ENCODE measurements at regions not wholly inside any gene's neighbourhood (a gene's known extent, or its start where the extent isn't known, plus 50 kb on each side); places are given as distances from the start of the nearest gene placed in this dataset.

DNA sequence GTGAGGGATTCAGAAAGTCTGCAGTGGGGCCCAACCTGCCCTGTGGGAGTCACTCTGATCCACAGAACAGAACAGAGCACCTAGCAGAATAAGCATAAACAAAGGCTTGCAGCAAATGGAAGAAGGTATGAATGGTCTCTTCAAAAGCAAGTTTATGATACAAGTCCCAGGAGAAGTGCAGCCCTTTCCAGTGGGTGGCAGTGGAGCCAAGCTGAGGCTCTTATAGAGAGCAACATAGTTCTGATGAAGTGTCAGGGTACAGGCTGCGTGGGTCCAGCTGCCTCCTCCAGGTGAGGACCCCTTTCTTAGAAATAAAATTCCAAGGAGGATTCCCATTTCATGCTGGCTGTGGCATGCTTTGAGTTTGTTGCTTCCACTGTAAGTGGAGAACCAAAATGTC is 88.8 kb upstream of the PAK3 start:
- H3K36me3 ChIP-seq = no peaks in the 10 kb centered on the region
- no peaks in the 10 kb centered on the region for H3K4me1 ChIP-seq
- intact Hi-C loops (cut with DNase I) = no loop called here
- TF ChIP-seq POLR2A (IDR thresholded peaks at IDR 0.05) (no peak), POLR2AphosphoS5 (IDR thresholded peaks at IDR 0.05; ENCODE audit: insufficient read depth in 1 of 2, low read depth in 1 of 2) (no peak)
- TF ChIP-seq, protein P1, sequence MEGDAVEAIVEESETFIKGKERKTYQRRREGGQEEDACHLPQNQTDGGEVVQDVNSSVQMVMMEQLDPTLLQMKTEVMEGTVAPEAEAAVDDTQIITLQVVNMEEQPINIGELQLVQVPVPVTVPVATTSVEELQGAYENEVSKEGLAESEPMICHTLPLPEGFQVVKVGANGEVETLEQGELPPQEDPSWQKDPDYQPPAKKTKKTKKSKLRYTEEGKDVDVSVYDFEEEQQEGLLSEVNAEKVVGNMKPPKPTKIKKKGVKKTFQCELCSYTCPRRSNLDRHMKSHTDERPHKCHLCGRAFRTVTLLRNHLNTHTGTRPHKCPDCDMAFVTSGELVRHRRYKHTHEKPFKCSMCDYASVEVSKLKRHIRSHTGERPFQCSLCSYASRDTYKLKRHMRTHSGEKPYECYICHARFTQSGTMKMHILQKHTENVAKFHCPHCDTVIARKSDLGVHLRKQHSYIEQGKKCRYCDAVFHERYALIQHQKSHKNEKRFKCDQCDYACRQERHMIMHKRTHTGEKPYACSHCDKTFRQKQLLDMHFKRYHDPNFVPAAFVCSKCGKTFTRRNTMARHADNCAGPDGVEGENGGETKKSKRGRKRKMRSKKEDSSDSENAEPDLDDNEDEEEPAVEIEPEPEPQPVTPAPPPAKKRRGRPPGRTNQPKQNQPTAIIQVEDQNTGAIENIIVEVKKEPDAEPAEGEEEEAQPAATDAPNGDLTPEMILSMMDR (IDR thresholded peaks at IDR 0.05) = no peak
- H3K27me3 ChIP-seq = no peaks in the 10 kb centered on the region
- no peak overlapping the region for H3K4me3 ChIP-seq
- H3K27ac ChIP-seq = no peak overlapping the region
- no peaks in the 10 kb centered on the region for H3K9me3 ChIP-seq
- DNase-seq (ENCODE audit: extremely low spot score in 2 of 2) = no peak

DNA sequence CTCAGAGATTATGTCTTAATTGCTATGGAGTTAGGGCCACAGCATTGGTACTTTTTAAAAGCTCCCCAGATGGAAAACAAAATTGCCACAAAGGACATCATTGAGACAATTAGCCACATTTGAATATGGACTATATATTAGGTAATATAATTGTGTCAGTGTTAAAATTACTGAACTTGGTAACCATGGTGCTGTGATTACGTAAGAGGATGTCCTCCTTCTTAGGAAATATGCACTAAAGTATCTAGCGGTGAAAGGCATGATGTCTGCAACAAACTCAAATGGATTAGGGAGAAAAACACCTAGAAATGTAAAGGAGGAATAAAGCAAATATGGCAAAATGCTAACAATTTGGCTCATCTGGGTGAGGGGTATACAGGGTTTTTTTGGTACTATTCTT is 89.9 kb upstream of the PAK3 start:
- H3K4me1 ChIP-seq = no peaks in the 10 kb centered on the region

DNA sequence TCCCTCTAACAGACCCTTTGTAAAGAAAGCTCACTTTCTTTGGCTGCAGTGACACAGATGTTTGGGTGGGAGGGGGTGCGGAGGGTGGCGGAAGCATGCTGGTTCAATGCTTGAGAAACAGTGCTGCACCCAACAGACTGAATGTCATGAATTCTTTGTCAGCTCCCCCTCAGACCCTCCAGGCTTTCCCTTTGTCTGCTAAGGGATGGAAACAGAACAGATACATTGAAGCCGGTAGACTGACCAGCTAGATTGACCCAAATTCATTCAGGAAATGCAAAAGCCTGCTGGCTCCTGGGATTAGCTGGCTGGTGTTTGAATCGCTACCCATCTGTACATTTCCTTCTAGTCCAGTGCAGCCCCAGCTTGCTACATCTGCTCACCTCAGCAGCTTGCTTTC is 90.8 kb upstream of the PAK3 start:
- no peak for DNase-seq (ENCODE audit: extremely low spot score in 2 of 2)
- Histone ChIP-seq H3K9me3 (no peaks in the 10 kb centered on the region), H3K4me1 (no peaks in the 10 kb centered on the region), H3K27me3 (no peaks in the 10 kb centered on the region), H3K36me3 (no peaks in the 10 kb centered on the region), H3K27ac (no peak overlapping the region), H3K4me3 (no peak overlapping the region)
- TF ChIP-seq, protein P1 (IDR thresholded peaks at IDR 0.05) = no peak
- intact Hi-C loops (cut with DNase I) = no loop called here

More for the DNA sequence above, 89.9 kb upstream of the PAK3 start:
- Histone ChIP-seq H3K36me3 (no peaks in the 10 kb centered on the region), H3K4me3 (no peak overlapping the region), H3K27me3 (no peaks in the 10 kb centered on the region), H3K27ac (no peak overlapping the region), H3K9me3 (no peaks in the 10 kb centered on the region)
- TF ChIP-seq, protein P1 (IDR thresholded peaks at IDR 0.05) = no peak
- DNase-seq (ENCODE audit: extremely low spot score in 2 of 2) = no peak
- intact Hi-C loops (cut with DNase I) = no loop called here

DNA sequence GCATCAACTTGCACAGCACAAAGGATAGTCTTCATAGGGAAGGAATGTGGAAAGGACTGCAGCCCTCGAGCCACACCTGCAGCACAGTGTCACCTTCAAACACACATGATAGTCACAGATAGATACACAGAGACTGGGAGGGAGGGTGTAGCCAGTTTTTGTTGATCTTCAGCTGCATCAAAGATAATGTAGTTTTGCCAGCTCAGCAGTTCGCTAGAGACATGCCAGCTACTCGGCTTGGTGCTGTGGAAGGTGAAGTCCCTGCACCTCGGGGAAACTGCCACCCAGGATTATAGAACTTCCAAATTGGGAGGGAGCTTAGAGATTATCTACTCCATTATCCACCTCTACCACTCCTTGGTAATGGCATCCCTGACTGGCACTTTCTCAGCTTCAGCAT is 92.9 kb upstream of the PAK3 start:
- H3K9me3 ChIP-seq = no peaks in the 10 kb centered on the region
- H3K4me3 ChIP-seq = no peak overlapping the region
- DNase-seq (ENCODE audit: extremely low spot score in 2 of 2) = no peak
- no peaks in the 10 kb centered on the region for H3K4me1 ChIP-seq
- H3K27ac ChIP-seq = no peak overlapping the region
- H3K36me3 ChIP-seq = no peaks in the 10 kb centered on the region
- no peaks in the 10 kb centered on the region for H3K27me3 ChIP-seq
- TF ChIP-seq POLR2AphosphoS5 (IDR thresholded peaks at IDR 0.05; ENCODE audit: insufficient read depth in 1 of 2, low read depth in 1 of 2) = no peak
- TF ChIP-seq, protein P1 (IDR thresholded peaks at IDR 0.05) = no peak
- TF ChIP-seq POLR2A (IDR thresholded peaks at IDR 0.05) = no peak
- intact Hi-C loops (cut with DNase I) = no loop called here

DNA sequence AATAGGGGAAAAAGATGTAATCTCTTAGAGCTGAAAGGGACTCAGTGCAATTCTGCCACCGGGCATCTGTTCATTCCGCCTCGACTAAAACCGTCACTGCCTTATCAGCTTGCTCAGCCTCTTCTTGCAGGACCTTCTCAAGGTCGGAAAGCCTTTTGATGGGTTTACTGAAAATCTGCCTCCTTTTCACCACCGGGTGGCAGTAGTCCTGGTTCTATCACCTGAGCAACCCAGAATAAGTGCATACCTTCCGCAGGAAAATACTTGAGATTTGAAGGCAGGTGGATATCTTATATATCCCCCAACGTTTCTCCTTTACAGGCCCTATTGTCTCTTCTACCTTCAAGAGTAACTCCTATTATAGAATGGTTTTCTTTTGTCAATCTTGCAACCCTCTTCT is 103.4 kb upstream of the PAK3 start:
- H3K27me3 ChIP-seq = no peaks in the 10 kb centered on the region
- intact Hi-C loops (cut with DNase I) = no loop called here
- H3K4me3 ChIP-seq = no peak overlapping the region
- no peaks in the 10 kb centered on the region for H3K4me1 ChIP-seq
- no peak overlapping the region for H3K27ac ChIP-seq
- H3K9me3 ChIP-seq = no peaks in the 10 kb centered on the region
- DNase-seq (ENCODE audit: extremely low spot score in 2 of 2) = no peak
- no peaks in the 10 kb centered on the region for H3K36me3 ChIP-seq
- TF ChIP-seq, protein P1 (IDR thresholded peaks at IDR 0.05) = no peak
- no peak for TF ChIP-seq POLR2AphosphoS5 (IDR thresholded peaks at IDR 0.05; ENCODE audit: insufficient read depth in 1 of 2, low read depth in 1 of 2)
- no peak for TF ChIP-seq POLR2A (IDR thresholded peaks at IDR 0.05)

Data from vagina (tissue), 2 donors.